HG02938 (cell line): ENCODE measurements at regions not wholly inside any gene's neighbourhood (a gene's known extent, or its start where the extent isn't known, plus 50 kb on each side); places are given as distances from the start of the nearest gene placed in this dataset.
"Not testable (repeated sequence)": the region's sequence is repeated elsewhere in the genome, so short reads cannot be mapped to it uniquely, and the experiment has no call there.

Experiments used
- ATAC-seq: cut with Tn5 transposase; IDR thresholded peaks from one replicate; pipeline ENCODE4 v1.9.1; 2021; ENCODE audit warnings: mild to moderate bottlenecking, moderate library complexity; ENCODE audit not compliant: unreplicated experiment

DNA sequence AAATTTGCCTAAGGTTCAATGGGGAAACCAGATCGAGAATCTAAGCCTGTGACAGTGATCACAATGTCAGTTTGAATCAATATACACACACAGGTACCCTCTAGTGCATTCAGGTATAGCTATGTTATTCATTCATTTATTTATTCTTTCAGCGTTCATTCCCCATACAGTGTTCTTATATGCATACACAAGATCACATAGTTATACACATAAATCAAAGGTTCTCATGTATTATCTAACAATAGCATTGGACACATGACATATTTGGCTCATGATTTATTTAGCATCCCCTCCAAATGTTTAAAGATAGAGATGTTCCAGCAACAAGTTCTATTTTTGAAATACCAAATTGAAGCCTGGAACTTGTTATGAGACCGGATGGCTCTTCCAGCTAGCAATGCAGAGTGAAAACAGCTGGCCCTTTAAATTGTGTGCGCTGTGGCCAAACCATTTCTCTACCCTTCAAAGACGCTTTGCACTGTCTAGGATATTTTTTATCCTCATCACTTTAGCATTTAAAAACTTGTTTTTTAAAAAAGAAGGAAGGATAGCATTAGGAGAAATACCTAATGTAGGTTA, 131.0 kb downstream of the ATXN3L start:
- no peak for ATAC-seq

DNA sequence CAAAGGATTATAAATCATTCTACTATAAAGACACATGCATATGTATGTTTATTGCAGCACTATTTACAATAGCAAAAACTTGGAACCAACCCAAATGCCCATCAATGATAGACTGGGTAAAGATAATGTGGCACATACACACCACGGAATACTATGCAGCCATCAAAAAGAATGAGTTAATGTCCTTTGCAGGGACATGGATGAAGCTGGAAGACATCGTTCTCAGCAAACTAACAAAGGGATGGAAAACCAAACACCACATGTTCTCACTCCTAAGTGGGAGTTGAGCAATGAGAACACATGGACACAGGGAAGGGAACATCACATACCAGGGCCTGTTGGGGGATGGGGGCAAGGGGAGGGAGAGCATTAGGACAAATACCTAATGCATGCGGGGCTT, 133.2 kb downstream of the ATXN3L start:
- ATAC-seq: not testable (repeated sequence)

DNA sequence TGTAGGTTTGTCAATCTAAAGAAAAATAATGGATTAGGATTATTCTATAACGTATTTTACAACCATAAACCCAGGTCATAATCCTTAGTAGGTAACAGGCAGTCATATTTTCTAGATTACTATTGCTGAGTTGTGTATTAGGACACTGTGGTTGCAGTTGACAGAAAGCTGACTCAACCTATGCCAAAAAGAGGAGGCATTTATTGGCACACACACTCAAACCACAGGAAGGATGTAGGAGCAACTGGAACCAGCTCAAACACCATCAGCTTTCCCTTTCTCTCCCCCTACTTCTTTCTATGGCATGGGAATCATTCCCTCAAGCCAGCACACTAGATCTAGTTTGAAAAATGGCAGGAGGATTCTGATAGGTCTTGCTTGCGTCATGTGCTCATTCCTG, 136.4 kb upstream of the FAM9C start:
- ATAC-seq: no peak

DNA sequence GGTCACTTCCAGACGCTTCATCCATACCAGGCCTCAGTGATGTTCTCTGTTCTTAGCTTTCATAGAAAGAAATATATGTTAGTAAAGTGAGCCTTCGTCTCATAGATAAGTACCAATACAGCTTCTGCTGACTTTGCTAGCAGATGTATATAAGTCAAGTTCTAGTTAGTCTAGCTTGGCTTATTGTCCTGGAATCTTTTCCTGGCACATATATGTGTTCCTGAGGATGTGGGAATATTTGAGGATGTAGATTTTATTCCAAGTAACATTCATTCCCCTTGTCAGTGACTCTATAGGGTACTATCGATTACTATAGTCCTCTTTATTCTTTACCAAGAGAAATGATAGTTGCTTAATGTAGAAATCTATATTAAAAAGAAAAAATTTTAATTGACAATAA, 135.2 kb upstream of the FAM9C start:
- no peak for ATAC-seq

DNA sequence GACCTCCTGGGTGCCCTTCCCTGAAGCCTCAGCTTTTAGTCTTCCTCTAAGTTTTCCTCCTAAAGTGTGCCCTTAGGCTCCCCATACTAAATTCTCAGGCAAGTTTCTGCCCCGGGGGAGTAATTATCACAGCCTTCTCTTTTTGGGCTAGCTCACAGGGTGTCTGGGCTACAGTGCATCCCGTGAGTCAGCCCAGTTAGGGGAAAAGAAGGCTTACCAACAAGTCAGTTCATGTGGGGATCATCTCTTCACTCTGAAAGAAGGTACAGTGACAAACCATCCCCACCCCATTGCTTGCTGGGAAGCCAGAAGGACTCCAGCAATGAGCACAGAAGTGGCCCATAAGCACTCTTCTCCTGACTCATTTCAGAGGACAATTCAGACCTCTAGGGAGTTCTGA, 134.7 kb upstream of the FAM9C start:
- ATAC-seq: no peak

DNA sequence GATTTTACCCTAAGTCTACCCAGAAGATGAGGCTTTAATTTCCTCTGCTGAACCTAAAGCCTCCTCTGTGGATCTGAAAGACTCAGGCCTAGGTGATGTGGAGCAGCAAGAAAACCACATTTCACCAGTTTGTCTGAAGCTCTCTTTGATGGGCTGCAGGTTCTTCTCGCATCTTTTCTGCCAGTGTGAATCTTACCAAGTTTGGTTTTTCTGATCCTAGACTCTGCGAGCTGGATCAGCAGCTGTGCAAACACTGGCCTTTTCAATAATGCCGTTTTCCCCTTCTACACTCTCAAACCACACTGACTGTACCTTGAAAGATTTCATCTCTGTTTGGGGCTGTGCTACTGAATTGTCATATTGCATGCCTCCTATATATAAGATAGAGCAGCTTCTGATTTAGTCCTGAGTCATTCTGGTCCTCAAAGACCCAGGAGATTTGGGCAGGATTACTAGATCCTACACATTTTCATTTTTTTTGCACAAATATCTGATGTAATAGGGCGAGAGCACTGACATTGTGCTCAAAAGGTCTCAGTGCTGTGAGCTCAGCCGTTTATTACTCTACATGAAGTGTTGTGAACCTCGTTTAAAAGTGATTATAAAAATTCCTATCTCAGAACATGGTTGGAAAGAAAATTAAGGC, 133.6 kb upstream of the FAM9C start:
- ATAC-seq: no peak

DNA sequence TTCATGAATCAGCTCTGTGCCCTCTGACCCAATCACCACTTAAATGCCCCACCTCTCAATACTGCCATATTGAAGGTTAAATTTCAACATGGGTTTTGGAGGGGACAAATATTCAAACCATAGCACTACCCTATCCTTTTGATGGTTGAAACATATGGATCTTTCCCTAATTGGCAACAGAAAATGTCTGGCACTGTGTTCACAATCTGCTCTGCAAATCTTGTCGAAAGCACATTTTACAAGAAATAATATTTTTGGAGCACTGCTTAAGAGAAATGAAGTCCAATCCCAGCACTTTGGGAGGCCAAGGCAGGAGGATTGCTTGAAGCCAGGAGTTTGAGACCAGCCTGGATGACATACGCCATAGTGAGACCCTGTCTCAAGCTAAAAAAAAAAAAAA, 130.6 kb upstream of the FAM9C start:
- ATAC-seq: no peak

DNA sequence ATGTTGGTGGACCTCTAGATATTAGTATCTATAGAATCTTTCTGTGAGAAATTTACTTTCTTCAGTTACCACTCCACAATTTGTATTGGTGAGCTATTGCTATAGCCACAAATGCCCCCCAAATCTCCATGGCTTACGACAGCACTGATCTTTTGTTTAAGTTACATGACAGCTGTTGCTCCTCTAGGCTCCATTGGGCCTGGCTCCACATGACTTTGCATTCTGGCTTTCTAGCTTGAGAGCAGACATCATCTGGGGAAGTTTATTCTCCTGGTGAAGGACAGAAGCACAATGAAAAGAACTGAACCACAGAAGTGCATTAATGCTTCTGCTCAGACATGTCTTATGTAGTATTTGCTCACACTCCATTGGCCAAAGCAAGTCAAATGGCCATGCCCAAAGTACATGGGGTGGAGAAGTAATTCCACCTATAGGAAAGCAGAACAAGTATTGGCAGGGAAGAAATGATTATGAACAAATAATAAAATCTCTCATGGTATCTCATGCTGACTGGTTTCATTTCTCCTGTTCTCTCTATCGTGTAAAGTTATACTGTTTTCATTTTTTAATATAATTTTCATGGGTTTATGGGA, 126.6 kb upstream of the FAM9C start:
- no peak for ATAC-seq

DNA sequence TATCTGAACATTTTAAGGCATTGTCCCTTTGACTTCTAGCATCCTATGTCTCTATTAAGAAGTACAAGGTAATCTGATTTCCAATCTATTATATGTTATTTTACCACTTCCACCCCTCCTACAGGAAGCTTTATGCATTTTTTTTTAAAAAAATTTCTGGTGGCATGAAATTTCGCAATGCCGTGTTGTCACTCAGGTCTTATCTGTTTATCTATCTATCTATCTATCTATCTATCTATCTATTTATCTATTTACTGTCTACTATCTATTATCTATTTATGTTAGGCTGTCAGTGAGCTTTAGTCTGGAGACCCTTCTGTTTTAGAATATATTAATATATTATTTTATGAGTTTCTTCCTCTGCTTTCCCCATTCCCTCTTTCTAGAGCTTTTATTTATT, 125.3 kb upstream of the FAM9C start:
- no peak for ATAC-seq

DNA sequence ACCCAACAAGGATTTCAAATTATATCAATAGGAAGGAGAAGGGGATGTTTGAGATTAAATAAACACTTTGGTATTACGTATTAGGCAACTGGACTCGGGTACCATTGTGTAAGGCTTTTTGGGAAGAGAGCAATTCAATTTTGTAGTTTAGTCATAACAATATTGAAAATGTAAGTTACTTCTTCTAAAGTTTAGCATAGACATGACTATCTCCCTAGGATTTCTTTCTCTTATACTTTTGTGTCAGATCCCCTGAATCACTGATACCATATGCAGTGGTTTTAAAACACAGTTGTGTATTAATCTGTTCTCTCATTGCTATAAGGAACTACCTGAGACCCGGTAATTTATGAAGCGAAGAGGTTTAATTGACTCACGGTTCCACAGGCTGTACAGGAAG, 123.8 kb upstream of the FAM9C start:
- no peak for ATAC-seq

DNA sequence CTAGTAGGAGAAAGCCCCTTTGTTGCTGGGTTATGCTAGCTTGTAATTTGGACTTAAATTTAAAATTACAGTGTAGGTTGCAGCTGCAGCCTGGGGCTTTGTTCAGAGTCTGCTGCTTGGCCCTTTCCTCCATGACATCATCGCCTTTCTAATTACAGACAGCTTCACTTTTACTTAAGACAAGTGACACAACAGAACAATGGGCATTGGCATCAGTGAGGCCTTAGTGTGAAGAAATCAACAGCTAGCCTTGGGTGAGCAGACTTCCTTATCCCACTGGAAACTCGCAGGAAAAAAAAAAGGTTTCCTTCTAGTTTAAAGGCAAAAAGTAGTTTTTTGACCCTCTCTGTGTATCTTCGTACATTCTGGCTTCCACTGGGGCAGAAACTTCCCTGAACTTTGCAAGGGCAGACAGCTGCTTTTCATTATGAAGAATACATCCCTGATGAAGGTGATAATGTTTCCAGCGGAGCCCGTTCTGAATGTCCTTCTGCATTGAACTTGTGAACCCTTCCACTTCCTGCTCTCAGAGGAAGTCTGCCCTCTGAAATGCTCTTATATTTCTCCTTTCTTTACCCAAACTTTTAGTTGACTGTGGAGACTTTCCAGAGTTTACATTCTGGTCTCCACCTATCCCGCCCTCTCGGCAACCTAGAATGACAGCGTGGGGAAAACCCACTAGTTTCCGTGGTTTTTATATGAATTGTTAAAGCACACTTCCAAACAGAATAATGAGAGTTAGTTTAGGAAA, 123.2 kb upstream of the FAM9C start:
- ATAC-seq: no peak

DNA sequence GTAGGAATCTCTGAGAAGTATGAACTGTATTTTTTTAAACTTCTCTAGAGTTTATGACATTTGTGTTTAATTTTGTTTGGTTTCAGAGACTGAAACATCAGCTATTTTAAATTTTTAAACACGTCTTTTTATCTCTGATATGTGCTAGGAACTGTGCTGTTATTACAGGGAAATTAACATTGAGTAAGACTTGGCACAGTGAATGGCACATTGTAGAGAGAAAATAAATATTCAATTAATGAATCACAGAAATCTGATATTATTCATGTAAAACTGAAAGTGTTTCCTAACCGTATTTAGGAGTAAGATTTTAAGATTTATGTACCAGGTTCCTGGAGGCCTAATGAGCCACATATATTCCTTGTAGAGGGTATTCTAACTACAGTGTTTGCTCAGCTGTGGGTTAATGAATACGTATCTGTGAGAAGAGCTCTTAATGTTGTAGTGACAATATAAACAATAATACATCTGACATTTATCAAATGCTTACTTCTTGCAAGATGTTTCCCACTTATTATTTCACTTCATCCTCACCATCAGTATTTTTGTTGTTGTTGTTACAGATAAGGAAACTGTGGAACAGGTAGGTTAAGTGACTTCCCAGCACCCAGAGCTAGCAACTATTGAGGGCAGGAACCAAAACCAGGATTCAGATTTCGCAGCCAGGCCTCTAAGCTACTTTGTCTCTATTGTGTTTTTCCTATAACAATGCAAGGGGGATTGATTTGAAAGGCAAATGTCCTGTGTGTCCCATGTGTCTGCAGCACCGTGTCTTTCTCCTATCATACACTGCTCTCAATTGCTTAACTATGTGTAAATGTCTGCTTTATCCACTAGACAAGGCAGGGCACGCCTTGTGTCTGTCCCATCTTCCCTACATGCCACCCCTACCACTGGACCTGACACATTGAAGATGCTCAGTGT, 121.1 kb upstream of the FAM9C start:
- no peak for ATAC-seq

DNA sequence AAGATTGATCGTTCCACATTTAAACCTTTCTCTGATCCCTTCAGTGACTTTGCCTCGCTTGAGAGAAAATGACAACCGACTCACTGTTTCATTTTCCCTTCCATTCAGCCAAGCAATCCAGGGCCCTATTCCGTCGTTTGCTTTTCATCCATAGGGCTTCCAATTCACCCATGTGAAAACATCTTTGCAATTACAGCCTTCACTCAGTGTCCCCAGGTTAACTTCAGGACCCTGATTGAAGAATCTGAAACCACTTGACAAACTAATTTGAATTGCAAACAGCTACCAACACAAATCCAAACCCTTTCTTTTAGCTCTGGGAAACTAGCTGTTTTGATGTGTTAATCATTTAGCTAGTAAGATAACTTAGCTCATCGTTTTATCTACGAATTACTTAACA, 120.2 kb upstream of the FAM9C start:
- ATAC-seq: no peak

DNA sequence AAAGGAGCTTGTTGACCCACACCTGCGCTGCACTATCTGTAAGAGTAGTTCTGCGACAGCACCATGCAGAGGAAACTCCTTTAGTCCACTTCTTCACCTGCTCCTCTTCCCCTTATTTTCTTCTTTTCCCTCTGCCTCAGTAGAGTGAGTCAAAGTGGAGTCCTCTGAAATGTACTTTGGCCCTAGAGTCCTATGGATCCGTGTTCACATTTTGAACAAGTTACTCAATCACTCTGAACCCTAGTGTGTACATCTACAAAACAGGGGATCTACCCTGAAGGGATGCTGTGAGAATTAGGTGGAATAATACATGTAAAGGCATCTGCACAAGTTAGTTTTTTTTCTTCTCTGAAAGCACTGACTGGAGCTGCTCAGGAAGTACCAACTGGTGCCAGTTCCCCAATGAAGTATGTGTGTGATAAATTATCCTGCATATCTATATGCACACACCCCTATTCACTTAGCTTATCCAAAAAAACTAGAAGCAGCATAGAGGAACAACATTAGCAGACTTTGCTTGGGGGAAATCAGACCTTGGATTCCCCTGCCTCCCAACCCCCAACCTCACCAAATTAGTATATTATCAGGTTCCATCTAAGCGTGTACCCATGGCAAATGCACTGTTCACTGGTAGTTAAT, 118.5 kb upstream of the FAM9C start:
- no peak for ATAC-seq

DNA sequence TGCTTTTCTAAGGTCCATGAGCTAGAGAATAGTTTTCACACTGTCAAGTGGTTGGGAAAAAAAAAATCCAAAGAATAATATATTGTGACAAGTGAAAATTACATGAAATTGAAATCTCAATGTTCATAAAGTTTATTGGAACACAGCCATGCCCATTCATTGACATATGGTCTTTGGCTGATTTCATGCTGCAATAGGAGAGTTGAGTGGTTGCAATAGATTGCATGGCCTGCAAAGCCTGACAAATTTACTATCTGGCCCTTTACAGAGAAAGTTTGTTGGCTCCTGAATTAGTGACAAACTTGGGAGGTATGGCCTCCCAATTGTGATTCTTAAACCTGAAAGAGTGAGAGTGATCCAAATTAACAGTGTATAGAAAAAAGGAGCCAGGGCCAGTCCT, 115.5 kb upstream of the FAM9C start:
- no peak for ATAC-seq

DNA sequence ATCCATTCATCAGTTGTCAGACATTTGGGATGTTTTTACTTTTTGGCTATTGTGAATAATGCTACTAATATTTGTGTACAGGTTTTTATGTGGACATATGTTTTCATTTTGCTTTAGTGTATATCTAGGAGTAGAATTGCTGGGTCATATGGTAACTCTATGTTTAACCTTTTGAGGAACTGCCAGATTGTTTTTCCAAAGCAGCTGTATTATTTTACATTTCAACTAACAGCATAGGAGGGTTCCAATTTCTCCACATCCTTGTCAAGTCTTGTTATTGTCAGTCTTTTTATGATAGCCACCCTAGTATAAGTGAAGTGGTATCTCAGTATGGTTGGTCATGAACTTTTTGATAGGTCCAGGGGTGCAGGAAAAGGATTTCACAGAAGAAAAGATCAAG, 114.5 kb upstream of the FAM9C start:
- no peak for ATAC-seq

DNA sequence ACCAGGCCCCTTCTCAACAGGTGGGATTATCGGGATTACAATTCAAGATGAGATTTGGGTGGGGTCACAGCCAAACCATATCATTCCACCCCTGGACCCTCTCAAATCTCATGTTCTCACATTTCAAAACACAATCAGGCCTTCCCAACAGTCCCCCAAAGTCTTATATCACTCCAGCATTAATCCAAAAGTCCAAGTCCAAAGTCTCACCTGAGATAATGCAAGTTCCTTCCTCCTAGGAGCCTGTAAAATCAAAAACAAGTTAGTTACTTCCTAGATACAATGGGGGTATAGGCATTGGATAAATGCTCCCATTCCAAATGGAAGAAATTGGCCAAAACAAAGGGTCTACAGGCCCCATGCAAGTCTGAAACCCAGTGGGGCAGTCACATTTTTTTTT, 111.1 kb upstream of the FAM9C start:
- ATAC-seq: not testable (repeated sequence)

DNA sequence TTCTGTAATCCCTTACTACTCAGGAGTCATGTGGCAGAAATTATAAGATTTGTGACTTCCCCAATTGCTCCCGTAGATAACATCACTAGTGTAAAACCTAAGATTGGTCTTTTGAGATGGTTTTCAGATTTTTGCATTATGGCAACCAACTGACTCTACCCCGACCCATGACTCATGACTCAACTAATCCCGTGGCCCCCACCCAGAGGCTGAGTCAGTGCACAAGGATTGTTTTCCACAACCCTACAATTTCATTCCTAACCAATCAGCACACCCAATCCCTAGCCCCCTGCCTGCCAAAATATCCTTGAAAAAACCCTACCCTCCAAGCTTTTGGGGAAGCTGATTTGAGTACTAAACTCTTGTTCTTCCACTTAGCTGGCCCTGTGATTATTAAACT, 109.4 kb upstream of the FAM9C start:
- no peak for ATAC-seq

DNA sequence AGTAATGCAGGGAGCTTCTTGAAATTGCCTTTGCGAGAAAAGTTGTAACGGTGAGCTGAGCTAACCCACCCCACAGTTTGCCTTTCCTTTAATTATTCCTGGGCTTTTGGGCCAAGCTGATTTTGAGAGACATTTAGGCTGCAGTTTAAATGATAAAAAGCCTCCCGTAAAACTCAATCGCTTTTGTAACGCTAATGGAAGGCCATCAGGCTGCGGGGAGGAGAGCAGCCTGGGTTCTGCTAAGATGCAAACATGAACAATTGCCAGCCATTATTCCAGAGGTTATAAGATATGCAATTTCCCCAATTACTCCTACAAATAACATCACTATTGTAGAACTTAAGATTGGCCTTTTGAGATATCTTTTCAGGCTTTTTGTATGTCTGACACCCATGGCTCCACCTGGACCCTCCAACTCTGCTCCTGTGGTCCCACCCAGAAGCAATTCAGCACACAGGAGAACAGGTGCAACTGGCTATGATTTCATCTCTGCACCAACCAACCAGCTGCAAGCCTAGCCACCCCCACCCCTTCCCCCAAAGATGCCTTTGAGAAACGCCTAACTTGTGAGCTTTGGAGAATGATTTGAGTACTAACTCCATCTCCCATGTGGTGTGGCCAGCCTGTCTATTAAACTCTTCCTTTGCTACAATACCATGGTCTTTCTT, 108.2 kb upstream of the FAM9C start:
- ATAC-seq: no peak
